Cardiac septum (tissue), 1 donor: ENCODE measurements at regions not wholly inside any gene's neighbourhood (a gene's known extent, or its start where the extent isn't known, plus 50 kb on each side); places are given as distances from the start of the nearest gene placed in this dataset.
"Not testable (repeated sequence)": the region's sequence is repeated elsewhere in the genome, so short reads cannot be mapped to it uniquely, and the experiment has no call there.

Experiments used
- DNase-seq: peaks from one replicate; pipeline ENCODE4 v3.0.0-alpha.2; 2020; ENCODE audit warnings: low spot score
- intact Hi-C: fragments of 100-400 bp; cut with DNase I; formaldehyde crosslinking; loops from one replicate; pipeline ENCODE4 v1.14.0; 2022
- donor health status: DM: no; HTN: no; CAD: no.

- DNase-seq: no peak
- intact Hi-C loops: no loop called here
Measured at GRCh38 chr2:147027436-147027835, 817.4 kb upstream of the ACVR2A start.

GRCh38 chr2:147026664-147027295 lies 818.0 kb upstream of the ACVR2A start:
- DNase-seq: no peak
- intact Hi-C loops: no loop called here

- no peak for DNase-seq
- intact Hi-C loops: no loop called here
Measured at GRCh38 chr2:147025646-147026585, 818.9 kb upstream of the ACVR2A start.

GRCh38 chr2:147019311-147019710 lies 825.5 kb upstream of the ACVR2A start:
- DNase-seq: no peak
- intact Hi-C loops: no loop called here

- no peak for DNase-seq
- intact Hi-C loops: no loop called here
Measured at GRCh38 chr2:147017951-147018645, 826.7 kb upstream of the ACVR2A start.

GRCh38 chr2:147016181-147016580 lies 828.6 kb upstream of the ACVR2A start:
- no peak for DNase-seq
- intact Hi-C loops: no loop called here

GRCh38 chr2:147015591-147015990 lies 829.2 kb upstream of the ACVR2A start:
- no peak for DNase-seq
- intact Hi-C loops: no loop called here

- intact Hi-C loops: no loop called here
- DNase-seq: no peak
Measured at GRCh38 chr2:147013696-147014392, 831.0 kb upstream of the ACVR2A start.

- DNase-seq: no peak
Measured at GRCh38 chr2:147008481-147008880, 836.3 kb upstream of the ACVR2A start.

GRCh38 chr2:147006736-147007141 lies 838.1 kb upstream of the ACVR2A start:
- intact Hi-C loops: no loop called here
- no peak for DNase-seq

More at GRCh38 chr2:147008481-147008880, 836.3 kb upstream of the ACVR2A start:
- intact Hi-C loops: no loop called here

GRCh38 chr2:147003081-147003480 lies 841.7 kb upstream of the ACVR2A start:
- DNase-seq: no peak
- intact Hi-C loops: no loop called here

GRCh38 chr2:147002256-147002655 lies 842.6 kb upstream of the ACVR2A start:
- intact Hi-C loops: no loop called here
- no peak for DNase-seq

- intact Hi-C loops: no loop called here
- no peak for DNase-seq
Measured at GRCh38 chr2:147001061-147001460, 843.8 kb upstream of the ACVR2A start.

- intact Hi-C loops, DNase-seq: not testable (repeated sequence)
Measured at GRCh38 chr2:147000151-147000550, 844.7 kb upstream of the ACVR2A start.

GRCh38 chr2:146997945-146998344 lies 846.9 kb upstream of the ACVR2A start:
- no peak for DNase-seq

GRCh38 chr2:146997488-146997887 lies 847.3 kb upstream of the ACVR2A start:
- intact Hi-C loops: no loop called here
- no peak for DNase-seq

More at GRCh38 chr2:146997945-146998344, 846.9 kb upstream of the ACVR2A start:
- intact Hi-C loops: no loop called here

GRCh38 chr2:146994246-146994645 lies 850.6 kb upstream of the ACVR2A start:
- DNase-seq: no peak
- intact Hi-C loops: no loop called here

GRCh38 chr2:146992466-146992865 lies 852.4 kb upstream of the ACVR2A start:
- DNase-seq: no peak
- intact Hi-C loops: no loop called here

- intact Hi-C loops: no loop called here
- DNase-seq: no peak
Measured at GRCh38 chr2:146992057-146992456, 852.8 kb upstream of the ACVR2A start.
